ENCODE measurements at regions not wholly inside any gene's neighbourhood (a gene's known extent, or its start where the extent isn't known, plus 50 kb on each side); places are given as distances from the start of the nearest gene placed in this dataset.

DNA sequence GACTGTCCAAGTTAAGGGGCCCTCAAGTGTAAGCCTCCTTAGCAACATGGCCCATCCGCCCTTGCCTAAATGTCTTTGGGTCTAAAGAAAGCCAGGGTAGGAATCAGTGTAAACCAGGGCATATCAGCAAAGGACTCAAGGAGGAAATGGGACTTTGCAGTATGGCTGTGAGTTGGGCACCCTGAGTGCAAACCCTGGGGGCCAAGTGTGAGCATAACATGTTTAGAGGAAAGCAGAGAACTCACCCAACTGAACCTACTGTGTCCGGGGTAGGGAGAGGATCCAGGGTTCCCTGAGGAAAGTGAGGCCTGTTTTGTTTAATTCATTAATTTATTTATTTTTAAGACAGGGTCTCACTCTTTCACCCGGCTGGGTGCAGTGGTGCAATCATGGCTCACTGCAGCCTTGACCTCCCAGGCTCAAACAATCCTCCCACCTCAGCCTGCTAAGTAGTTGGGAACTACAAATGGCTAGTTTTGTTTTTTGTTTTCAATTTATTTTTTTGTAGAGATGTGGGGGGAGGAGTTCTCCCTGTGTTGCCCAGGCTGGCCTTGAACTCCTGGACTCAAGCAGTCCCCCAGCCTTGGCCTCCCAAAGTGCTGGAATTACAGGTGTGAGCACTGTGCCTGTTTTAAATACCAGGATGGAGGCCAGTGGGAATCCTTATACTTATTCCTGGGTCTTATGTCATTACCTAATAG lies 51.0 kb upstream of the ACTR3 start:
- H3K4me3 ChIP-seq (ENCODE audit: low read depth, low read length), result no peak overlapping the region
- TF ChIP-seq, protein P1, sequence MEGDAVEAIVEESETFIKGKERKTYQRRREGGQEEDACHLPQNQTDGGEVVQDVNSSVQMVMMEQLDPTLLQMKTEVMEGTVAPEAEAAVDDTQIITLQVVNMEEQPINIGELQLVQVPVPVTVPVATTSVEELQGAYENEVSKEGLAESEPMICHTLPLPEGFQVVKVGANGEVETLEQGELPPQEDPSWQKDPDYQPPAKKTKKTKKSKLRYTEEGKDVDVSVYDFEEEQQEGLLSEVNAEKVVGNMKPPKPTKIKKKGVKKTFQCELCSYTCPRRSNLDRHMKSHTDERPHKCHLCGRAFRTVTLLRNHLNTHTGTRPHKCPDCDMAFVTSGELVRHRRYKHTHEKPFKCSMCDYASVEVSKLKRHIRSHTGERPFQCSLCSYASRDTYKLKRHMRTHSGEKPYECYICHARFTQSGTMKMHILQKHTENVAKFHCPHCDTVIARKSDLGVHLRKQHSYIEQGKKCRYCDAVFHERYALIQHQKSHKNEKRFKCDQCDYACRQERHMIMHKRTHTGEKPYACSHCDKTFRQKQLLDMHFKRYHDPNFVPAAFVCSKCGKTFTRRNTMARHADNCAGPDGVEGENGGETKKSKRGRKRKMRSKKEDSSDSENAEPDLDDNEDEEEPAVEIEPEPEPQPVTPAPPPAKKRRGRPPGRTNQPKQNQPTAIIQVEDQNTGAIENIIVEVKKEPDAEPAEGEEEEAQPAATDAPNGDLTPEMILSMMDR (conservative IDR thresholded peaks at IDR 0.05; ENCODE audit: low read depth, low read length), result no peak
- no peak for DNase-seq (ENCODE audit: low read depth)

DNA sequence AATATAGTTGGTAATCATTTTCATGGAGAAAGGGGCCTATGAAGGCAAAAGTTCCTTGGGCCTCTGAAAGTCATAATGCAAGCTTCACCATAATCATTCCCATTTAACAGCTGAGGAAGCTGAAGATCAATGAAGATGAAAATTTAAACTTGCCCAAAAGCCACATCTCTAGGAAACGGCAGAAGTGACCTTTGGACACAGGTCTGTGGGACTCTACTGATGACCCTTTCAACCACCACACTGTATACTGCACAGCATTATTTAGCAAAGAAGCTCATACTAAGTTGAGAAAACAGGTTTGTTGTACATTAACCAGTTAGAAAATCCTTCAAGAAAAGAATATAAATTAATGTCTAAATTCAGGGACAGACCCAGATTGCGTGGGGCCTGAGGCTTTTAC lies 51.6 kb upstream of the ACTR3 start:
- TF ChIP-seq, protein P1 (conservative IDR thresholded peaks at IDR 0.05; ENCODE audit: low read depth, low read length), result no peak
- no peak overlapping the region for H3K4me3 ChIP-seq (ENCODE audit: low read depth, low read length)
- DNase-seq (ENCODE audit: low read depth), result no peak

DNA sequence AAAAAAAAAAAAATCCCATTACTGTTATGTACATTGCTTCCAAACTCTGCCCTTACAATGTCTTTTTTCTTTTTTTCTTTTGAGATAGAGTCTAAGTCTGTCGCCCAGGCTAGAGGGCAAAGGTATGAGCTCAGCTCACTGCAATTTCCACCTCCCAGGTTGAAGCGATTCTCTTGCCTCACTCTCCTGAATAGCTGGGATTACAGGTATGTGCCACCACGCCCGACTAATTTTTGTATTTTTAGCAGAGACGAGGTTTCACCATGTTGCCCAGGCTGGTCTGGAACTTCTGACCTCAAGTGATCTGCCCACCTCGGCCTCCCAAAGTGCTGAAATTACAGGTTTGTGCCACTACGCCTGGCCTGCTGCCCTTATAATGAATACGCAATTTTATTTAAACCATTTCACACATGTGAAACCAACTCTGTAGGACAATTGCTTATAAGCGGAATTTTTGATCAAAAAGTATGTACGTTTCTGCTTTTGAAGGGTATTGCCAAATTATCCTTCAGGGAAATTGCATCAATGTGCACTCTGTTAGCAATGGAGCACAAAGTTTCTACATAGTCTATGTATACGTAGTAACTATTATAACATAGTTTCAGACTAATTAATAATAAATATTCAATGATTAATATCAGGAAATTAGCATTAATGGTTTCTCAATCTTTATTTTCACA lies 55.7 kb upstream of the ACTR3 start:
- TF ChIP-seq, protein P1 (conservative IDR thresholded peaks at IDR 0.05; ENCODE audit: low read depth, low read length), result no peak
- no peak overlapping the region for H3K4me3 ChIP-seq (ENCODE audit: low read depth, low read length)
- DNase-seq (ENCODE audit: low read depth), result no peak

DNA sequence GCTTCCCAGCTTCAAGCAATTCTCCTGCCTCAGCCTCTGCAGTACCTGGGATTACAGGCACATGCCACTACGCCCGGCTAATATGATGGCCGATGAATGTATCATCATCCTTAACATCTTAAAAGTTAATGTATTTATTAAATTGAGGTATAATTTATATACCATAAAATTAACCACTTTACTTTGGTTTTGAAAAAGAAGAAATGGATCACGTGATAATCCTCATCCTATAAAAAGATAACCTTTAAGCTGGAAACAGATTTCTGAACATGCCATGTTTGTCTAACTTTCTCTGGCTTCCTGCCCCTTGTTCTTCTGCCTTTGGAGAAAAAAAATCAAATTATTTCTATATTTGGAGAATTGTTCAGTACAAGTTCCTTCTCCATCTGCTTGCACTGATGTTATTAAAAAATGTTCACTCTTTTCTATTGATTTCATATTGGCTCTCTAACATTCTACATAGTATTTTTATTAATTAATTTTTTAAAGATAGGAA lies 57.0 kb upstream of the ACTR3 start:
- no peak overlapping the region for H3K4me3 ChIP-seq (ENCODE audit: low read depth, low read length)
- TF ChIP-seq, protein P1 (conservative IDR thresholded peaks at IDR 0.05; ENCODE audit: low read depth, low read length), result no peak

DNA sequence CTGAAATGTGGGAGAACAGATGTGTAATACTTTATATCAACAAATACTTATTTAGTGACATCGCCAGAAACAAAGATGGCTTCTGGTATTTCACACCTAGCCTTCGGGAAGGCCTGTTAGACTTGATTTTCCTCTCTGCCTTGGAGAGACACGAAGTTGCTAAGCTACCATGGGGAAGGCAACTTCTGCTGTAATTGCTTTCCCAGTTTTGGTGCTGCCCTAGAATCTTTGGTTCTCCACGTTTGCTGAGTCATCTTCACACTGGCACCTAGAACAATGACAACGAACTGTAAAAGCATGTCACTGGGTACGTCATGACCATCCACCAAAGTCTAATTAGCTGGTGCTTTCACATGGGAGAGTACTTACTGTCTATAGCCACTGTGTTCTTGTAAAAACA lies 58.7 kb upstream of the ACTR3 start:
- H3K4me3 ChIP-seq (ENCODE audit: low read depth, low read length), result no peak overlapping the region
- DNase-seq (ENCODE audit: low read depth), result no peak
- TF ChIP-seq, protein P1 (conservative IDR thresholded peaks at IDR 0.05; ENCODE audit: low read depth, low read length), result no peak

More for the DNA sequence above, 57.0 kb upstream of the ACTR3 start:
- DNase-seq (ENCODE audit: low read depth), result no peak

DNA sequence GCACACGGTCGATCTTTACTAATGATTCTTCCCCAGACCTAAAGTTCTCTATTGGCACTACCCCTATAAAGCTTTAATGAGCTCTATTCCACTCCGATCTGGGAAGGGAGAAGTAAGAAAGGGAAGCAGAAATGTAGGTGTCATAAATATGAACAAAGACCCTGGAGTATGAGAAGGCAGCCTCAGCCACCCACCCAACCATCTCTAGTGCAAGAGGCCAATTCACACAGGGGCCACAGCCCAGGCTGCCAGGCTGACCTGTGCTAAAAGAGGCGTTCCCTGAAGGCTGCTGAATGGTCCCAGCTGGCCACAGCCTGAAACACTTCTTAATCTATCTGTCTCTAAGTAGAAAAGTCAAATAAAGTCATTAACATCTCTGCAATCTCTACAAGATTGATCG lies 60.1 kb upstream of the ACTR3 start:
- H3K4me3 ChIP-seq (ENCODE audit: low read depth, low read length), result no peak overlapping the region
- no peak for DNase-seq (ENCODE audit: low read depth)
- TF ChIP-seq, protein P1 (conservative IDR thresholded peaks at IDR 0.05; ENCODE audit: low read depth, low read length), result no peak

Data from choroid plexus epithelial cell (primary cell).